ENCODE measurements at regions not wholly inside any gene's neighbourhood (a gene's known extent, or its start where the extent isn't known, plus 50 kb on each side); places are given as distances from the start of the nearest gene placed in this dataset.

GRCh38 chr6:113627480-113627879 is 229.7 kb upstream of the MARCKS start:
- TF ChIP-seq CTCF (IDR thresholded peaks at IDR 0.05) (no peak), POLR2A (IDR thresholded peaks at IDR 0.05; ENCODE audit: low read depth) (no peak), POLR2AphosphoS5 (IDR thresholded peaks at IDR 0.05) (no peak), EP300 (IDR thresholded peaks at IDR 0.05) (no peak)
